Kidney glomerular epithelial cell (primary cell): ENCODE measurements at regions not wholly inside any gene's neighbourhood (a gene's known extent, or its start where the extent isn't known, plus 50 kb on each side); places are given as distances from the start of the nearest gene placed in this dataset.
A peak's percentile ranks its signal among the peaks of the same experiment; 100 is the strongest.

ENCODE experiments used
- DNase-seq: peaks from one replicate; lab custom pipeline; 2025; lab: John Stamatoyannopoulos, UW

- DNase-seq = no peak
These were observed 179.3 kb downstream of the OMA1 start for GRCh38 chr1:58367217-58367616.

- no peak for DNase-seq
These were observed 181.2 kb downstream of the OMA1 start for GRCh38 chr1:58365328-58365727.

GRCh38 chr1:58363585-58363984, 182.9 kb downstream of the OMA1 start:
- no peak for DNase-seq

GRCh38 chr1:58361134-58361533, 185.4 kb downstream of the OMA1 start:
- DNase-seq = no peak

- DNase-seq = peak; percentile 18
These were observed 188.2 kb downstream of the OMA1 start for GRCh38 chr1:58358346-58358745.

GRCh38 chr1:58356402-58356801, 190.1 kb downstream of the OMA1 start:
- DNase-seq = no peak

- DNase-seq = no peak
These were observed 193.4 kb downstream of the OMA1 start for GRCh38 chr1:58353168-58353567.

GRCh38 chr1:58352476-58353092, 193.9 kb downstream of the OMA1 start:
- DNase-seq = no peak

GRCh38 chr1:58346036-58346355, 200.5 kb downstream of the OMA1 start:
- DNase-seq = no peak

- DNase-seq = no peak
These were observed 201.1 kb downstream of the OMA1 start for GRCh38 chr1:58345215-58346035.

GRCh38 chr1:58340185-58340584, 206.3 kb downstream of the OMA1 start:
- no peak for DNase-seq

GRCh38 chr1:58338081-58338480, 208.4 kb downstream of the OMA1 start:
- no peak for DNase-seq

GRCh38 chr1:58333511-58333910, 213.0 kb downstream of the OMA1 start:
- no peak for DNase-seq

GRCh38 chr1:58331156-58331555, 215.4 kb downstream of the OMA1 start:
- no peak for DNase-seq

GRCh38 chr1:58325866-58326265, 220.7 kb downstream of the OMA1 start:
- no peak for DNase-seq

- DNase-seq = no peak
These were observed 222.0 kb downstream of the OMA1 start for GRCh38 chr1:58324558-58324957.

- DNase-seq = no peak
These were observed 228.1 kb downstream of the OMA1 start for GRCh38 chr1:58318157-58319005.

- DNase-seq = no peak
These were observed 228.8 kb downstream of the OMA1 start for GRCh38 chr1:58317694-58318093.

- no peak for DNase-seq
These were observed 229.4 kb downstream of the OMA1 start for GRCh38 chr1:58317086-58317485.

GRCh38 chr1:58316141-58316540, 230.4 kb downstream of the OMA1 start:
- DNase-seq = no peak

GRCh38 chr1:58312971-58313563, 233.5 kb downstream of the OMA1 start:
- no peak for DNase-seq

GRCh38 chr1:58312461-58312860, 234.1 kb downstream of the OMA1 start:
- no peak for DNase-seq

- no peak for DNase-seq
These were observed 235.6 kb downstream of the OMA1 start for GRCh38 chr1:58310881-58311280.
